HCT116 (cell line): ENCODE measurements at regions not wholly inside any gene's neighbourhood (a gene's known extent, or its start where the extent isn't known, plus 50 kb on each side); places are given as distances from the start of the nearest gene placed in this dataset.

Experiments
- ATAC-seq: fragments of 200-7000 bp; cut with Tn5 transposase; 2 replicates; pipeline ENCODE4 v1.9.1; 2020; ENCODE audit warnings: mild to moderate bottlenecking, moderate library complexity
- BruUV-seq: library from RNA; stranded (reverse); fragments of 400-500 nt; replicated peaks from 2 replicates; lab custom pipeline; 2021; lab: Mats Ljungman, UMichigan
- CTCF ChIA-PET: fragments of 300-600 bp; sonication (Branson Sonifier 250); formaldehyde crosslinking; loops from one replicate; lab custom pipeline; 2021; ENCODE audit warnings: antibody characterized with exemption; lab: Charles Lee
- POLR2A ChIA-PET: fragments of 300-600, 350-600 bp; sonication (Branson Sonifier 250); formaldehyde crosslinking; loops from one replicate; lab custom pipeline; 2021; ENCODE audit warnings: antibody characterized with exemption; lab: Charles Lee
- RAD21 ChIA-PET, 2 experiments: fragments of 300-600 bp; sonication (Branson Sonifier 250); formaldehyde crosslinking; loops; one replicate each; lab custom pipeline; 2023; ENCODE audit warnings: low total read pairs in 2 of 2; ENCODE audit not compliant: uncharacterized antibody in 2 of 2, unreplicated experiment in 2 of 2, low non-redundant PET in 1 of 2; lab: Charles Lee
- DNase-seq: peaks from one replicate; pipeline ENCODE4 v3.0.0-alpha.2; 2010; ENCODE audit warnings: low read depth, low spot score
- H2AFZ ChIP-seq: fragments of 200-600 bp; shearing (Covaris generic), sonication (generic); 2 replicates; pipeline ENCODE4 v1.6.1; 2017; ENCODE audit warnings: low read depth, mixed run types, mixed read lengths, antibody characterized with exemption, low read length; ENCODE audit not compliant: poor library complexity, severe bottlenecking
- H3K27ac ChIP-seq: 2 replicates; pipeline ENCODE4 v1.5.1; 2012; ENCODE audit warnings: low read depth, low read length
- H3K27me3 ChIP-seq: fragments of 200-600 bp; sonication (generic); 2 replicates; pipeline ENCODE4 v1.6.1; 2016; ENCODE audit warnings: mixed run types, low read length, mixed read lengths; ENCODE audit not compliant: insufficient read depth
- H3K36me3 ChIP-seq, 2 experiments: fragments of 200-500 bp in 1 of 2; fragments of 200-600 bp in 1 of 2; sonication (Bioruptor generic) in 1 of 2; sonication (generic) in 1 of 2; 2 replicates each; pipeline versions ENCODE4 v1.5.1 to v1.6.1; 2014 to 2016; ENCODE audit warnings: low read length in 2 of 2, inconsistent platforms in 1 of 2, mixed read lengths in 1 of 2, mixed run types in 1 of 2; ENCODE audit not compliant: insufficient read depth in 2 of 2, control insufficient read depth in 1 of 2
- H3K4me1 ChIP-seq, 2 experiments: fragments of 200-600 bp in 1 of 2; sonication (generic) in 1 of 2; 2 replicates each; pipeline versions ENCODE4 v1.5.1 to v1.6.1; 2012 to 2017; ENCODE audit warnings: low read length in 2 of 2, inconsistent platforms in 1 of 2, mild to moderate bottlenecking in 1 of 2, mixed read lengths in 1 of 2, mixed run types in 1 of 2, moderate library complexity in 1 of 2; ENCODE audit not compliant: insufficient read depth in 2 of 2, control insufficient read depth in 1 of 2
- H3K4me2 ChIP-seq: fragments of 200-600 bp; sonication (generic); 2 replicates; pipeline ENCODE4 v1.6.1; 2017; ENCODE audit warnings: mixed run types, low read length, mixed read lengths
- H3K4me3 ChIP-seq, 2 experiments: fragments of 200-600 bp in 1 of 2; sonication (generic) in 1 of 2; replicated peaks in 1 of 2; 2 replicates each; pipeline ENCODE4 v1.5.1; 2011 to 2016; ENCODE audit warnings: low read length in 2 of 2, control low read depth in 1 of 2, low read depth in 1 of 2, mild to moderate bottlenecking in 1 of 2, mixed read lengths in 1 of 2, mixed run types in 1 of 2
- H3K79me2 ChIP-seq: fragments of 200-600 bp; sonication (generic); 2 replicates; pipeline ENCODE4 v1.6.1; 2017; ENCODE audit warnings: mild to moderate bottlenecking, mixed run types, low read length, moderate library complexity, mixed read lengths; ENCODE audit not compliant: insufficient read depth
- H3K9ac ChIP-seq: fragments of 200-600 bp; sonication (generic); 2 replicates; pipeline ENCODE4 v1.6.1; 2016; ENCODE audit warnings: low read length, mixed read lengths
- H3K9me2 ChIP-seq: fragments of 200-600 bp; sonication (generic), shearing (Covaris generic); 2 replicates; pipeline ENCODE4 v1.6.1; 2017; ENCODE audit warnings: mixed run types, mild to moderate bottlenecking, moderate library complexity; ENCODE audit not compliant: insufficient read depth
- H3K9me3 ChIP-seq, 2 experiments: fragments of 200-500 bp in 1 of 2; fragments of 200-600 bp in 1 of 2; sonication (Bioruptor generic) in 1 of 2; sonication (generic) in 1 of 2; 2 replicates each; pipeline ENCODE4 v1.6.1; 2014 to 2017; ENCODE audit warnings: low read length in 2 of 2, mixed read lengths in 2 of 2, inconsistent platforms in 1 of 2, low read depth in 1 of 2, mild to moderate bottlenecking in 1 of 2, mixed run types in 1 of 2, moderate library complexity in 1 of 2; ENCODE audit not compliant: control insufficient read depth in 1 of 2, insufficient read depth in 1 of 2
- H4K20me1 ChIP-seq: fragments of 200-600 bp; sonication (generic), shearing (Covaris generic); 2 replicates; pipeline ENCODE4 v1.6.1; 2017; ENCODE audit warnings: mixed run types, mild to moderate bottlenecking, moderate library complexity; ENCODE audit not compliant: insufficient read depth
- CTCF ChIP-seq, 3 experiments: fragments of 200-600 bp in 1 of 3; sonication (generic) in 1 of 3; IDR thresholded peaks in 2 of 3; conservative IDR thresholded peaks in 1 of 3; 2 replicates each; pipeline ENCODE4 v1.5.1; 2012 to 2017; ENCODE audit warnings: low read depth in 2 of 3, low read length in 2 of 3, antibody characterized with exemption in 1 of 3, borderline replicate concordance in 1 of 3, control low read depth in 1 of 3, mild to moderate bottlenecking in 1 of 3, mixed read lengths in 1 of 3, mixed run types in 1 of 3, moderate library complexity in 1 of 3; ENCODE audit not compliant: insufficient read depth in 1 of 3
- EGR1 ChIP-seq: IDR thresholded peaks from 2 replicates; pipeline ENCODE4 v1.6.1; 2012; ENCODE audit warnings: low read depth
- EZH2 ChIP-seq: fragments of 200-600 bp; sonication (generic); IDR thresholded peaks from 2 replicates; pipeline ENCODE4 v1.6.1; 2017; ENCODE audit warnings: antibody characterized with exemption, mixed run types
- EZH2phosphoT487 ChIP-seq: fragments of 200-600 bp; IDR thresholded peaks from 2 replicates; pipeline ENCODE4 v1.6.1; 2018; ENCODE audit warnings: antibody characterized with exemption, borderline replicate concordance
- FOSL1 ChIP-seq: IDR thresholded peaks from 2 replicates; pipeline ENCODE4 v1.6.1; 2012; ENCODE audit warnings: low read depth
- JUND ChIP-seq: IDR thresholded peaks from 2 replicates; pipeline ENCODE4 v1.6.1; 2012
- POLR2A ChIP-seq: IDR thresholded peaks from 2 replicates; pipeline ENCODE4 v1.7.0; 2011; ENCODE audit warnings: borderline replicate concordance; ENCODE audit not compliant: insufficient read depth, insufficient read length; ENCODE audit errors: extremely low read depth
- POLR2AphosphoS5 ChIP-seq: IDR thresholded peaks from 2 replicates; pipeline ENCODE4 v1.6.1; 2011; ENCODE audit warnings: mild to moderate bottlenecking, low read depth, low read length, moderate library complexity
- REST ChIP-seq: IDR thresholded peaks from 2 replicates; pipeline ENCODE4 v1.6.1; 2012; ENCODE audit warnings: low read depth
- SRF ChIP-seq: IDR thresholded peaks from 2 replicates; pipeline ENCODE4 v1.6.1; 2012; ENCODE audit warnings: low read depth
- TCF7L2 ChIP-seq: IDR thresholded peaks from 2 replicates; pipeline ENCODE4 v1.7.0; 2011; ENCODE audit warnings: borderline replicate concordance, inconsistent platforms; ENCODE audit not compliant: insufficient read depth, insufficient read length; ENCODE audit errors: extremely low read depth
- YY1 ChIP-seq: IDR thresholded peaks from 2 replicates; pipeline ENCODE4 v1.6.1; 2011; ENCODE audit warnings: low read length, low read depth, moderate library complexity, mild to moderate bottlenecking; ENCODE audit not compliant: insufficient replicate concordance; ENCODE audit errors: extremely low read depth
- ZBTB33 ChIP-seq: IDR thresholded peaks from 2 replicates; pipeline ENCODE4 v1.6.1; 2011; ENCODE audit warnings: mild to moderate bottlenecking, low read length, moderate library complexity; ENCODE audit not compliant: insufficient replicate concordance; ENCODE audit errors: extremely low read depth
- ZFX ChIP-seq: fragments of 450-650 bp; IDR thresholded peaks from 2 replicates; pipeline ENCODE4 v1.6.1; 2017
- ZNF274 ChIP-seq: fragments of 200-500 bp; sonication (Bioruptor generic); IDR thresholded peaks from 2 replicates; pipeline ENCODE4 v1.6.1; 2014; ENCODE audit warnings: mild to moderate bottlenecking, low read depth, low read length, inconsistent platforms
- intact Hi-C: fragments of 100-400 bp; cut with micrococcal nuclease; formaldehyde crosslinking; loops from 2 replicates; pipeline ENCODE4 v1.10.0; 2022

GRCh38 chr10:59003203-59003602 lies 173.2 kb upstream of the PHYHIPL start:
- ATAC-seq, result no peak
- no peaks in the 10 kb centered on the region for H3K9me2 ChIP-seq
- H3K79me2 ChIP-seq, result no peaks in the 10 kb centered on the region
- H2AFZ ChIP-seq, result no peak overlapping the region
- no peaks in the 10 kb centered on the region for H3K4me1 ChIP-seq
- no peak overlapping the region for H3K4me2 ChIP-seq
- intact Hi-C loops, result no loop called here
- H3K27ac ChIP-seq, result no peak overlapping the region
- RAD21 ChIA-PET, result no interaction called here
- H3K9ac ChIP-seq, result no peak overlapping the region
- CTCF ChIA-PET, result no interaction called here
- TF ChIP-seq ZNF274 (no peak), EZH2phosphoT487 (no peak), SRF (no peak), FOSL1 (no peak), YY1 (no peak), ZFX (no peak), TCF7L2 (no peak), ZBTB33 (no peak), EZH2 (no peak), EGR1 (no peak), POLR2A (no peak), JUND (no peak), REST (no peak), CTCF (IDR thresholded peaks at IDR 0.05 in 2 of 3, conservative IDR thresholded peaks at IDR 0.05 in 1 of 3; ENCODE audit: borderline replicate concordance in 1 of 3, insufficient read depth in 1 of 3, low read depth in 2 of 3, low read length in 2 of 3) (no peak), POLR2AphosphoS5 (no peak)
- no TSS peak for BruUV-seq
- no peak for DNase-seq
- H3K9me3 ChIP-seq, result no peaks in the 10 kb centered on the region
- H3K36me3 ChIP-seq, result no peaks in the 10 kb centered on the region
- no peak overlapping the region for H3K4me3 ChIP-seq
- no peaks in the 10 kb centered on the region; the same call in 1 of the 2 replicates for H4K20me1 ChIP-seq
- H3K27me3 ChIP-seq, result no peaks in the 10 kb centered on the region
- POLR2A ChIA-PET, result no interaction called here
